GM18858 (cell line): ENCODE measurements at regions not wholly inside any gene's neighbourhood (a gene's known extent, or its start where the extent isn't known, plus 50 kb on each side); places are given as distances from the start of the nearest gene placed in this dataset.

Experiments used
- ATAC-seq: cut with Tn5 transposase; IDR thresholded peaks from one replicate; pipeline ENCODE4 v1.9.1; 2021; ENCODE audit not compliant: unreplicated experiment

DNA sequence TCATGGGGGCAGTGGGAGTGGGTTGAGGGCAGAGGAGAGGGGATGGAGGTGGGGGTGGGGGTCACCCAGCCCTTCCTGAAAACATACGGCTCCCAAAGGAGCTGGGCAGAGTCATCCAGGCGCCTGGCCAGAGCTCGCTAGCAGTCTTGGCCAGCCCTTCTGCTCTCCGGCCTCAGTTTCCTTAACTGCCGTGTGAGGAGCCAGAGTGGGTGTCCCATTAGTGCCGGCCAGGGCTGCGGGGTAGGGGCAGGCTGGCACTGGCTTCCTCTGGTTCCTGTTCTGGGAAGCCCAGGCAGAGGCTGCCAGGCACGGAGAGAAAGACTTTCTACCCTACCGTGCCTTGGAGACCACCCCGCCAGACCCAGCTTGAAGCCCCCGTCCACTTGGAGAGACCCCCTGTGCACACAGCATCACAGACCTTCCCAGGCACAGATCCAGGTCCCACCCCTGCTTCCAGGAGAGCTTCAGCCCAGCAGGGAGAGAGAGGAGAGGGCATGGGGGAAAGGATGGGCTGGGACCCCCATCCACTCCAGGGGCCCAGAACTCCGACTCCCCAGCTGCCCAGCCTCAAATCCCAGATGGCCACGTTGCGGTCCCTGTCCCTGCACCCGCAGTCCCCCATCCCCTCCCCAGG is 93.3 kb downstream of the RFLNA start:
- no peak for ATAC-seq

DNA sequence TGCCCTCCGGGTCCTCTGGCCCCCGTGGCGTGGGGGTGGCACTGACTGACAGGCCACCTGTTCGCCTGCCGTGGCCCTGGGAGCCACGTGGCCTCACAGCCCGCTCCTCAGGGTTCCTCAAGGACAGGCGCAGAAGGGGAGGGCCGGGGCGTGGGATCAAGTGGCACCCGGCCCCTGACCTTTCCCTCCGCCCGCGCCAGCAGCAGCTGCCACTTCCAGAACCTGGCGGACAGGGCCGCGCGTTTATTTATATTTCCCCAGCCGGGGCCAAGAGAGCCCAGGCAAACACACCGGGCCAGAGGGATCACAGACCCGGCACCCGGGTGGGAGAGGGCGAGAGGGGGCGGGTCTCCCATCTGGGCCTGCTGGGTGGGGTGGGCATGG is 92.6 kb downstream of the RFLNA start:
- ATAC-seq, result no peak

DNA sequence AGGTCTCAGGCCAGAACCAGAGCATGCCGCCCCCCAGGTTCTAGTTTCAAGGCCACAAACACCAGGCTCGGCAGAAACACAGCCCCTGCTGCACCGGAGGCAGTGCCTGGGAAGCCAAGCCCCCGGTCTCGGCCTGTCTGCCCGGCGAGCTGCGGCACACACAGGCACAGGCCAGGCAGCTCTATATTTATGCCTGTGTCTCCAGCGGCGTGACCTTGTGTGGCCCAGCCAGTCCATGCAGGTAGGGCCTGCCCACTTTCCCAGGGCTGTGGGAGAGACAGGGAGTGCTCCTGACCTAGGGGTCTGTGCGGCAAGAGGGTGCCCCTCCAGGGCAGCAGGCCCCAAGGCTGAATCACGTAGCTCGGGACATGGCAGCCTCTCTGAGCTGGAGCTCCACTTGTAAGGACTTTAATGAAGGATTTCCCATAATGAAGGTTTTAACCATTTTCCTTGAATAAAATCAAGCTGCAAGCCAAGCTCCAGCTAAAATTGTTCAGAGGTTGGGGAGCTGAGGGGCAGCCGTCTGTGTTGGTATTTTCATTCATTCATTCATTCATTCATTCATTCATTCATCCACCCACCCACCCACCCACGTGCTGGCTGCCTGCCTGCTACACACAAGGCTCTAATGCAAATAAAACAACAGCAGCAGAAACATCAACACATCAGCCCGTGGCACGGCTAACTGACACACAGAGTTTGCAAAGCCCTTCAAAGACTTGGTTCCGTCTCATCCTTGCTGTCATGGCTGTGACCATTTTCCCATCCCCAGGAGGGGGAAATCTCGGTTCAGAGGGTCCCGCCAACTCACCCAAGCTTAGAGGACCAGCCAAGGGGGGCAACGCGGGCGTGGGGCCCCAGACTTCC is 92.0 kb downstream of the RFLNA start:
- ATAC-seq, result no peak

DNA sequence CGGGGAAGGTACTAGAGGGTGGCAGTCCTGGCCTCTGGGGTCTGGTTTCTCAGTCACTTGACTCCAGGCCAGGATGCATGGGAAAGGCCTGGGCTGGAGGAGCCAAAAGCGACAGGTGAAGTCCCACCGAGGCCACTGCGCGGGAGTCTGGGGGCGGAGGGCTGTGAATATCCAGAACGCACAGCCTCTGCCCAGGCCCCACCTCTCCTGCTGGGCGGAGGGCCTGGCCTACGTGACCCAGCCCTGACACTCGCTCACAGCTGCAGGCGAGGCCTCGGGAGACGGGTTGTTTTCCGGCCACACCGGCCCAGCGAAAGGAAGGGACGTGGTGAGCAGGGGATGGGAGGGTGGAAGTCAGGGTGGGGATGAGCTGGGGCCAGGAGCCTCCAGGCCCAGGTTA is 91.2 kb downstream of the RFLNA start:
- no peak for ATAC-seq

DNA sequence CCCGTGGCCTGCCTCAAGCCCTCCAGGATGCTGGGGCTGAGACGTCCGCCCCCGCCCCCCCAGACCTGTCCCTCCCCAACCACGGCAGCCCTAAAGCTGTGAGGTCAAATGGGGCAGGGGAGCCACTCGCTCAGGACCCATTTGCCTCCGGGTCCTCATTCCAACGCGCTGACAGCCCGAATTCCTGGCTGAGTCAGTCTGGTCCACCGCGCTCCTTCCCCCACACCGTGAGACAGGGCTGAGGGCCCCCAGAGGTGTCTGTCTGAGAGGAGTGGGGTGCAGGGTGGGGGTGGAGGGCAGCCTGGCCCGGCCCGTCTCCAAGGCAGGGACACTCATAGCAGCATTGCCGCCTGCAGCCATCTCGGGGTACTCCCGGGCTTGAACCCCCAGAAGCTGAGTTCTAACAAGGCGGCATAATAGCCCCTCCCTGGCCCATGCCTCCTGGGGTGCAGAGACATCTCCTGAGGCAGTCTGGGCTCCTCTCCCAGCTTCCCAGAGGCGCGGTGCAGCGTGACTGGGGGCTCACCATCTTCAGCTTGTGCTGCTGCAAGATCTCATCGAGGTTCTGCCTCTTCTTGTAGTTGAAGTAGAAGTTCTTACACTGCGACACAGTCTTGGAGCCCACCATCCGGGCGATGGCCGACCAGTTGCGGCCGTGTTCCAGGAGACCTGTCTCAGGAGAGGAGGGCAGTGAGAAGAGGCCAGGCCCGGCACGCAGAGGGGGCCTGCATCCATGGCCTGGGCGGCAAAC is 90.5 kb downstream of the RFLNA start:
- ATAC-seq, result no peak

DNA sequence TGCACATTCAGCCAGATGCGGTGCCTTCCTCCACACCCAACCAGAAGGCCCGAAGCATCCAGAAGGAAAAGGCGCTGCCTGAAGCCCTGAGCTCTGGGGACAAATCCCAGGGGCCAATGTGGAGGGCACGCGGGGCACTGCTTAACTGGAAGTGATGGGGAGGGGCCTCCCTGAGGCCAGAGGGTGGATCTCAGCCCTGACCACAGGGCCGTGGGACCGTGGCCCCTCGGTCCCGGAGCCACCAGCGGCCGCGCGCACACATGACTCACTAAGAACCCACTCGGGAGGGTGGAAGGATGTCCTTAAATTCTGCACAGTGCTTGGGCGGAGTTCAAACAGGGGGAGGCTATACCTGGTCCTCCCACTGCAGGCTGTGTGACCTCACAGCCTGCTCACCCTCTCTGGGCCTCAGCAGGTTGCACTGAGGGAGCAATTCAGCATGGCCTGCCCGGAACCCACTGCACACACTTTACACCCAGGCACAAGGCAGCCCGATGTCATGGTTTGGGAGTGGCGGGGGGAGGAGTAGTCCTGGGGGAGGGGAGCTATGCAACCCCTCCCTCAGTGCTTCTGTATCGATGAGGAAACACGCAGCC is 89.5 kb downstream of the RFLNA start:
- no peak for ATAC-seq

DNA sequence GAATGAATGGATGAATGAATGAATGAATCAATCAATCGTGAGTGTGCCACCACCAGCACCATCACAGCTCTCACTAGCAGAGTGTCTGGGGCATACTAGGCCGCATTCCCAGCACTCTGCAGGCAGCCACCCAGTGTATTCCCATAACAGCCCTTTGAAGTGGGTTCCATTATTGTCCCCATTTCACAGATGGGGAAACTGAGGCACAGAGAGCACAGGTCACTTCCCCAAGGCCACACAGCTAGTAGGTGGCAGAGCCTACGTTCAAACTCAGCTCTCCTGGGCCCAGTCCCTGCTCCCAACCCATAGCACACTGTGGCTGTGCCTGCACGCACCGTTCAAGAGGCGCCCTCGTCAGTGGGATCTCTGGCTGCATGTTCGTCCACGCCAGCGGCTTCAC is 88.1 kb downstream of the RFLNA start:
- no peak for ATAC-seq

DNA sequence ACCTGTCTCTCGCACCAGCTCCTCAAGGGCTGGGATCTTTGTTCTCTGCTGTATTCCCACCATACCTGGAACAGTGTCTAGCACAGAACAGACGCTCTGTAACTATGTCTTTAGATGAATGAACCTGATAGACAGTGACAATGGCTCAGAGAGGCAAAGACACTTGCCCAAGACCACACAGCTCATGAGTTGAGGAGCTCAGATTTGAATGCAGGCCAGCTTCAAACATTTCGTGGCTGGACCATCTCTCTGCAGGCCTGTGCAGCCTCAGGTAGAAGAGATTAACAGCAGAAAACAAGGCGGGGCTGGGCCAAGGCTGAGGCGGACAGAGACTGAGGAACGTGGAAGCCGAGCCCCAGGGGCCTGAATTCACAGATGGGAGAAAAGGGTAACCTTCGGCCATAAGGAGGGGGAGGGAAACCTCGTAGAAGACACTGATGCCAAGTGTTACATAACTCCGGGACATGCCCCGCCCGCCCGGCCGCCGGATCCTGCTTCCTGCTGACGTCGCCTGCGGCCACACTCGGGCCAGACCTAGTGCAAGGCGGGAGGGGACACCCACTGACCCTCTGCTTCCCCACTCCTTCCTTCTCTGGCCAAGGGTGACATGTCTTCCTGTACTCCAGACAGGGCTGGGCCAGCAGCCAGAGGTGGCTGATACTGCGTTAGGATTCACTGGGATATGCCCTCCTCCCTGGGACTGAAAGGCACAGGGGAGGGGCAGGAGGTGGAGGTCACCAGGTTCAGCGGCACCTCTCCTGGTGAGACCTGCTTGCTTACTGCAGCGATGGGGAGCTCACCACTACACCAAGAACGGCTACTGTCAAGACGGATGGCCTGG is 86.8 kb downstream of the RFLNA start:
- ATAC-seq, result no peak

DNA sequence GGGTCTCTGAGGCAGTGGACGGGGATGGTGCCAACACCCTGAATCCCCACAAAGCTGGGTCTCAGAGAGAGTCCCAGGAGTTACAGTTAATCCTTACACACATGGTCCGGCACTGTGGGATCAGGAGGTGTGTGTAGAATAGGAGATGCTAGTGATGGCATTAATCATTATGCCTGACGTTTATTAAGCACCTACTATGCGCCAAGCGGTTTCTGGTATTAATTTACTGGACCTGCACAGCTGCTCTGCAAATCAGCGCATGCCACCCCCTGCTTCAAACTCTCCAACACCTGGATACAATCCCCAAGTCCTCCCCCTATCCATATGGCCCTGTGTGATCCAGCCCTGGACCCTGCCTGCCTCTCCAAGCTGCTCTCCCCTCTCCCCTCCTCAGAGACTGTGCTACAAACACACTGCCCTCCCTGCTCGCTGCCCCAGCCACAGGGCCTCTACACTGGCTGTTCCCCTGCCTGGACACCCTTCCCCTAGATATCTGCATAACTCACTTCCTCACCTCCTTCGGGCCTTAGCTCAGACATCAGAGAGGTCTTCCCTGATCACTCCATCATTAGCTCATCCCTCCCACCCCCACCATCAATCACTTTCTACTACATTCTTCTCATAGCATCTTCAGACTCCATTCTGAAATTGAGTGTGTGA is 86.0 kb downstream of the RFLNA start:
- no peak for ATAC-seq

DNA sequence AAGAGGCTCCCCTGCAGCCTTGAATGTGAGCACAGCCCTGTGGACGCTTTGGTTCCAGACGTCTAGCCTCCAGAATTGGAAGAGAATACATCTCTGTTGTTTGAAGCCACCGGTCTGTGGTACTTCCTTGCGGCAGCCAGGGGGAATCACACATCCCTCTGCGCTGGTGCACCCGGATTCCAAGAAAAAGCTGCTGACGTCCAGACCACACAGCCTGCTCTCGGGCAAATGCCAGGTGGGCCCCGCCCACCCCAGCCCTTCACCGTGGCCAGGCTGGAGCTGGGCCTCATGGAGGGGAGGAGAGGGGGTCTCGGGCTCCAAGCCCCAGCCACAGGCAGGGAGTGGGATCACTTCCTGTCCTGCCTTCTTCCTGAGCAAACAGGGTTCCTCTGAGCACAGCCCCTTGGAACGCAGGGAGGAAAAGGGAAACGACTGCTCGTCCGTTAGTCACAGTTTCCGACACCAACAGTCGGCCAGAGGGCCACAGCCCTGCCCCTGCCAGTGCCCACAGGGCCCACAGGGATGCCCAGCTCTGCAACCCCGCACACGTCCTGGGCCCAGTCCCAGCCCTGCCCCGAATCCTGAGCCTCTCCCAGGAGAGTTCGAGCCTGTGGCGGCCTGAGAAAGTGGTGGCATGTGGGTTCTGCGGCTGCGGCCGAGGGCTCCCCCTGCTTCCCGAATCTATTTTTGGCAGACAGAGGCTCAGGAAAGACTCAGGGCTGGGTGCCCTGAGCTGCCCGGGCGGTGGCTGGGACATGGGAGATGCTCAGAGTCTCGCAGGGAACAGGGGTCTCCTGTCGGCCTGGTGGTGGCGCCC is 85.3 kb downstream of the RFLNA start:
- no peak for ATAC-seq

DNA sequence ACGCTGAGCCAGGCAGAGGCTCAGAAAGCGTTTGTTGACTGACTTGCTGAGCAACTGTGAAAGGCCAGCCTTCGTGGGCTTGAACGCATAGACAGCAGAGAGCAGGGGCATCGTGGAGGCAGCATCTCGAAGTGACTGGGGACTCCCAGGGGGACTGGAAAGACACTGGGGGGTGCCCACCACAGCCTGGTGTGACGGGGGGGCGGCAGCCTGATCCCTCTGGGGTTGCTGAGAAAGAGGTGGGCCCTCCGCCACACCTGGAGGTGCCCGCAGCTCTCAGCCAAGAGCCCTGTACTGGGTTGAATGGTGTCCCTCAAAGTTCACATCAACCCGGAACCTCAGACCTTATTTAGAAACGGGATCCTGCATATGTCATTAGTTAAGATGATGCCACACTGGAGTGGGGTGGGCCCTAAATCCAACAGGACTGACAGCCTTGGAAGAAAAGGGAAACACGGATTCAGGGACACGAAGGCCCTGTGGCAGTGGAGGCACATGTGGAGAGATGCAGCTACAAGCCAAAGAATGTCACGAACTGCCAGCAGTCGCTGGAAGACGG is 84.6 kb downstream of the RFLNA start:
- no peak for ATAC-seq

DNA sequence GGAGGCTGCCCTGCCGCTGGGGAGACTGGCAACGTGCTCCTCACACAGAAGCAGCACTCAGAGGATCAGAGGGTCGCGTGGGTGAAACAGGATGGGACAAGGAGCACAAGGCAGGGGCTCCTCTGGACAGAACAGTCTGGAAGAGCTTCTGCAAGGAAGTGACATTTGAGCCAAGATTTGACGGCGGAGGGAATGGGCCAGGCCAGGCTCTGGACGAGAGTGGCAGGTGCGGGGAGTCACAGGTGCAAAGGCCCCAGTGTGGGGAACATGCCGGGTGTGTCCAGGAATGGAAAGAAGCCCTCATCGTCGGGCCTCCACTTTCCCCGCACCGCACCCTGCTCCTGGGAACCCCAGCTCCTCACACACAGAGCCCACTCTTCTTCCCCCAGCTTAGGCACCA is 84.0 kb downstream of the RFLNA start:
- no peak for ATAC-seq

DNA sequence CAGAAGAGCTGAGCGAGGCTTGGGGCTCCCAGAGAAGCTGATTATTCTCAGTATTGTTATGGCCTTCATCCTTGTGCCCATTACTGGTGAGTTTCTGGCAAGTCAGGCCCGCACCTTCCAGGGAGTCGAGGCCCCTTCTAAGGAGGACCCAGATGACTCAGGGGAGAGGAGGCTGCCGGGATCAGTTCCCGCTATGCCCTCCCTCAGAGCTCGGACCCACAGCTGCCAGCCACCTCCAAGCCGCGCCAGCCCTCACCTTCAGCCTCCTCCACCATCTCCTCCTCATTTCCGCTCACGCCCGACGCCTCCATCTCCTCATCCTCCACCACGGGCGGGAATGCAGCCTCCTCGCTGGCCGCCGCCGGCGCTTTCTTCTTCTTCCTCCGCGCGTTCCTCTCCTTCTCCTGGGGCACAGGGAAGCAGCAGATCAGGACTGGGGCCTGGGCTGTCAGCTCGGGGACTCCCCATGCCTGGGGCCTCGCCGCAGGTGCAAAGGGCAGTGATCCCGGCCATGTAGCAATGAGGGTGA is 83.2 kb downstream of the RFLNA start:
- ATAC-seq, result no peak

DNA sequence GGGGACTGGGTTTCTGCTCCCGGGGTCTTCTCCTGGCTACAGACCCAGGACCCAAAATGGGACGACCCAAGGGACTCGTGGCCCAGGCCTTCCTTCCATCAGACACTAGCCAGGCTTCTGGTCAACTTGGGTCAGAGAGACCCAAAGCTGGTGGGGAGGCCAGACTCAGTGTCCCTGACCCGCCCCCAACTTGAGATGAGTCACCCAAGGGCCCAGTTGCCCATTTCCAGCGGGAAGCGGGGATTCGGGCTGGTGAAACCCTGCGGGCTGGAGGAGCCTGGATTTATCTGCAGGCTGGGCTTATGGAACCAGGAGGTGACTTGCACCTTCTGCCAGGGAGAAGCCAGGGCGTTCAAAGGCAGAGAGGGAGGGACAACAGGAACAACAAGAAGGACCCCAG is 81.5 kb downstream of the RFLNA start:
- no peak for ATAC-seq

DNA sequence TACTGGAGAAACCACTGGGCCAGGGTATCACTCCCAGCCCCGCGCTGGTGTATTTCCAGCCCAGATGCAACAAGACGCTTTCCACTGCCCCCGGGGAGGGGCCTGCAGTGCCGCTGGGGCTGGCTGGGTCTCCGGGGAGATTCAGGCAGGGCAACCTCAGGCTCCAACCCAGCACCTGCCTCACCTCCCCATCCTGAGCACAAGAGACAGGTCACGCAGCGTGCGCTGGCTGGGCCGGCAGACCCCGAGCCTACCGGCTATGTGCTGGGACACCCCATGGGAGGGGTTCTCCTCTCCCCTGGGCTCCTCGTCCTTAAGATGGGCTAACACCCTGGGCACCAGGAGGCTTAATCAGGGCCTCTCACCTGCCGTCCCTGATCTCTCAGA is 80.9 kb downstream of the RFLNA start:
- no peak for ATAC-seq

DNA sequence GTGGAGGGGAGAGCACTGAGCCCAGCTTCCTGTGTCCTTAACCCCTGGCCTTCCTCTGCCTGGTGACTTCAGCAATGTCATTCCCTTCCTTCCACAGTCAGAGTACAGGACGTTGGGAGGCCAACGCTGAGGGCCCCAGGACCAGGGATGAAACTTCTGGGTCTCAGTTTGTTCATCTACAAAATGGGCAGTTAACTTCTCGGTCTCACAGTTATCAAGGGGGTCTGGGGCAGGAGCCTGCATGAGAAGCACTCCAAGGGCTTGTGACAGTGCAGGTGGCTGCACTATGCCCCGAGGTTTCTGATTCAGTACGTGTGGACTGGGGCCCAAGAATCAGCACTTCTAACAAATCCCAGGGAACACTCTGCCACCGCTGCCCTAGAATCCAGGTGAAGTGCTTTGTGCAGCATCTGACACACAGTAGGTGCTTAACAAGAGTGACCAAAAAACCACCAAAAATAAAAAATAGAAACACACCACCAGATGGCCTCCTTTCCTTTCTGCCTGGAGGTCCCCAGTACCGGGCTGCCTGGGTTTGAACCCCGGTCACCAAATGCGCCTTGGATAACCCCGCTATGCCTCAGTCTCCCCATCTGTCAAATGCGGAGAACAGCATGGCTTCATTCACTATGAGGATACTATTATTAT is 80.4 kb downstream of the RFLNA start:
- ATAC-seq, result no peak

DNA sequence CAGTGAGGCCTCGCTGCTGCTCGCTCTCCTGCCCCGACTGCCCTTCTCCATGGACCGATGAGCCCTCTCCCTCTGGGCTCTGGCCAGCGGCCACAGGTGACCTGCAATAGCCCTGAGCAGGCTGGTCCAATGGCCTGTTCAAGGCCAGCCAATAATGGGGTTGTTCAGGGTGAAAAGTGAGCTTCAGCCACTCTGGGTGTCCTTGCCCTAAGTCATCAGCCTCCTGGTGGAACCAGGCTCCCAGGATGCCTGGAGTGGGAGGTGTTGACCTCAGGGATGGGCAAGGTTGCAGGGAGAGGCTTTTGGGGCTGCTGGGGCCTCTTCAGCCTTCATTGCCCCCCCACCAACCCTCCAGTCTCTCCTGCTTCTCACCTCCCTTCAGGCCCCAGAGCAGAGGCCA is 79.7 kb downstream of the RFLNA start:
- no peak for ATAC-seq

DNA sequence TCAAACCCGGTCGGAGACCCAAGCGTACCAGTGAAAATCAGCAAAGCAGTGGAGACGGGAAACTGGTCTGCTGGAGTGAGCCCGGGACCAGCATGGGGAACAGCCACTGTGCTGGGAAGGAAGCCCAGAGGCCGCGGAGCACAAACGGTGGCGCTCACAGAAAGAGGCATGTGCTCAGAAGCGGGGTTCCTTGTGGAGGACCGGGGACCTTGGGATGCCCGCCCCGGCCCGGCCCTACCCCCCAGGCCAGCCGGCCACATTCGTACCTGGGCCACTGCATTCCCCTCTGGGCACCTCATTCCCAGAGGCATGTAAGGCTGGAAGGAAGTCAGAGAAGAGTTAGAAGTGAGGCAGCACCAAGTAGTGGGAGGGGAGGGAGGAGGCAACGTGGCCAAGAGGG is 79.3 kb downstream of the RFLNA start:
- no peak for ATAC-seq
